Activated naive CD4-positive, alpha-beta T cell treated with Interleukin-2 at 50 U/mL for 16 hours (primary cell): ENCODE measurements at regions not wholly inside any gene's neighbourhood (a gene's known extent, or its start where the extent isn't known, plus 50 kb on each side); places are given as distances from the start of the nearest gene placed in this dataset.

Source experiments
- DNase-seq: peaks from one replicate; pipeline ENCODE4 v3.0.0-alpha.2; 2020

DNA sequence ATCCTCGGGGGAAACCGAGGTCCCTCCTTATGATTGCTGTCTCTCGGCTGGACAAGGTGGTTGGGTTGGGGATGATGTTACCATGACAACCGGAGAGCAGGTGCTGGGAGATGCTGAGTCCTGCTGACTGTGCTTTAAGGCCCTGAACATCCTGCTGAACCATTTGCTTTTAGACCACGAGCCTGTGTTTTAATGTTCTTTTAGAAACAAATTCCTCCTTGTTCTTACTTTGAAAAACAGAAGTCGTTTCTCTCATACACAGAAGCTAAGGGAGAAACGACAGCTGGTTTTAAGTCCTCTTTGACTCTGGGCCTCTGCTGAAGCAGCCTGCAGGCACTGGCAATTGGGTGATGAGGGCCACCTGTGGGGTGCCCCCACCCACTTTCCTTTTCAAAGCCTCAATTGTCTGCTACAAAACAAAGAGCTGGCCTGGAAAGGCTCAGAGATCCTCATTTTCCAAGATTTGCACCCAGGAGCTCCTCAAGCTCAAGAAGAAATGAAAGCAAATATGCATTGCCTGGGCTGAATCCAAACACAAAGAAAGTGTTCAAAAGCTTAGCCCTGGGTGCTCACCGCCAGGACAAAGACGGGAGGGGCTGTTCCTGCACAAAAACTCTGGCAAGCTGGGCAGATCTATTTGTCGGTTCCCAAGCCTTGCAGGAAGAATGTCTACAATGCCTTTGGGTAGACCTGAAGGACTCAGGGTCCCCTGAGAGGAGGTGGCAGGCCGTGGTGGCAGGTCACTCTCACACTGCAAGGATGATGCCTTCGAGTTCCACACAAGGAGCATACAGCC lies 90.0 kb upstream of the CLMN start:
- DNase-seq, result no peak

DNA sequence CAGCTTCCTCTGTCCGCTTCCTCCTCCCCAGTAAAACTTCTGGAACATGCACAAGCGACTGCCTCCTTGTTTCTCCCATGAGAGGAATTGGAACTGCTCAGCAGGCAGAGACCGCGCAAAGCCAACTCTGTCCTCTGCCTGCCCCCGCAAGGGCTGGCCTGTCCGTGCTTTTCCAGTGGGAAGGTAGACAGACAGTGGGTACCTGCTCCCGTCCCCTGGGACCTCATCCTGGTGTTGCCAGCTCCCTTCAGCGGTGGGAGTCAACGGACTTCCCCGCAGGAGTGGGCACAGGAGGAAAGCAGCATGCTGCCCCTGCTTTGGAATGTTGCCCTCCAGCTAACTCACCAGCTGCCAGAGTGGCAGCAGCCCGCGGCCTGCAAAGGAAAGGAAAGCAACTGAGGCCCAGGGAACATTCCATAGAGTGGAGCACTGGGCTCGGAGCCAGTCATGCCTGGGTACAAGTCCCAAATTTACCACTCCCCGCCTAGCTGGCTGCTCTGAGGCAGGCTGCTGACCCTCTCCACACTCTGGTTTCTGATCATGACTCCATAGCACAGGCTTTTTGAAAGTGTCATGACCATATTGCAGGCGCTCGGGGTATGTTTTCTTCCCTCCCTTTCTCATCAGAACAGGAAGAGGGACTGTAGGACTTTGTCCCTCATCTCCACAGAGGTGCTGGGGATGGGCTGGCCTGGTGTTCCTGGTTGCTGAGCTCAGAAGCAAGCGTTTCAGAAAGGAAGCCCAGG lies 89.2 kb upstream of the CLMN start:
- no peak for DNase-seq

DNA sequence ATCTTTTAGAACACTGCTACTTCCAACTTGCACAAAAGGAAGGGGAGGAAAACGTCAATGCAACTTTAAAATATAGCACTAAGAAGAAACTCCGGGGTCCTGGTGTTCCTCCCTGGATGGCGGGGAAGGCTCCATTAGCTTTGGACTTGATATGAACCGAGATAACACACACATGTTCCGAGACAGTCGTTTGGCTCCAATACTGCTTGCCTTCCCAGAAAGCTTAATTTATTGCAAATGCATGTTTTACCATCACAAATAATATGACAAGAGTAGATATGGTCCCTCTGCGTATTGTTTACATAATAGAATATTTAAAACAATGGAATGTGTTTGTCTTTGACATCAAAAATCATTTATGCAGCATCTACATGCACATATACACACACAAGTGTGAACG lies 87.6 kb upstream of the CLMN start:
- no peak for DNase-seq

DNA sequence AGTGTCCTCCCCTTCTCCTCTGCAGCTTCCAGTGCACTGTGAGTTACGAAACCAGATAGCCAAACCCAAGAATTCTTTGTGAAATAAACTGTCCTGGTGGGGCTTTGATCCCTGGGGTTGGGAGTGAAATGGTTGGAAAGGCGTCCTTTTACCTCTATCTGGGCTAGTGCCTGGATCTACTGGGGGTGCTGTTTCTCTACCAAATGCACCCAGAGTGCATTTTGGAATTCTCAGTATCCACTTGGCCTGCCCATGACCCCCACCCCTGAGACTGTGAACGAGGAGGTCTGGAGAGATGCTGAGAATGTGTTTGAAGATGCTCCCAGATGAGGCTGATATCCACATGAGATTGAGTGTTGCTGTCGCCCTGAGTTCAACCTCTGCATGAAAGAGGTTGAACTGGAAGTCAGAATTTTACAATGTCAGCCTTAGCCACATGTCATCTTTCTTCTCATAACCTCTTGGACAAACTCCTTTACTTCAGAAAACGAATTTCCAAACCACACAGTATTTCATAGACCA lies 87.1 kb upstream of the CLMN start:
- no peak for DNase-seq

DNA sequence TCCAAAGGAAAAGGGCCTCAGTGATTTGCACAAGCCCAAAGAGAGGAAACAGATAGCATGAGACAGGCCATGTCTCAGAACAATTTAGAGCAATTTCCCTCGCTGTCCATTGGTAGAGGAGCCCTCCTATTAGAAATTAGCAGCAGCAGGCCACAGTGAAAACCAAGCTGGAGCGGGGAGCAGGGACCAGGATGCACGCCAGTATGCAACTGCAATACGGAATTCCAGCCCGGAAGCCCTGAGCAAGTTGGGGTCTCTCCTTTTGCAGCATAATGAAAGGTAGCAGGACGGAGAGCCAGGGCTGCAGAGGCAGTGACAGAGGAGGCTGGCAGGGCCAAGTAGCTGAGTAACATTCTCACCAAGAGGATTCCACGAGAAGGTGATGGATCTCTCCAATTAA lies 84.9 kb upstream of the CLMN start:
- no peak for DNase-seq

DNA sequence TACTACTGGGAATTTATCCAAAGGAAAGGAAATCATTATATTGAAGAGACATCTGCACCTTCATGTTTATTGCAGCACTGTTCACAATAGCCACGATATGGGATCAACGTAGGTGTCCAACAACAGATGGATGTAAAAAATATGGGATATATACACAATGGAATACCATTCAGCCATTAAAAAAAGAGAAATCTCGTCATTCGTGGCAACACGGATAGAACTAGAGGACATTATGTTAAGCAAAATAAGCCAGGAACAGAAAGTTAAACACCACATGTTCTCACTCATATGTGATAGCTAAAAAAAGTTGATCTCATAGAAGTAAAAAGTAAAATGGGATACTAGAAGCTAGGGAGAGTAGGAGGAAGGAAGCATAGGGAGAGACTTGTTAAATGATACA lies 82.9 kb upstream of the CLMN start:
- no peak for DNase-seq

DNA sequence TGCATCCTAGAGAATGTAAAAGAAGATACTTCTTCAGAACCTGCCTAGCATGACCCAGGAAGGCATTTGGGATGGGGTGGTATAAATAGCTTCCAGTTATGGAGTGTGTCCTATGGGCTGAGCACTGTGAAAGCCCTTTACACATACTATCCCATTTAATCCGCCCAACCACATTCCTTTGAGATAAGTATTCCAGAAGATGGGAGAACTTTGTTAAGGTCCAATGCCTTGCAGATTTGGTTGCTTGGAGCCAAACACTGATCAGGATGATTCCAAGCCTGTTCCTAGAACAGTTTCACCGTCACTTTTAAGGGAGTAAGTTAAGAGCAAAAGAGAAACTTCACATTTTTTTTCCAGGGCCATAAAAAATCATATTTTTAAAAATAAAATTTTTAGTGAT lies 82.5 kb upstream of the CLMN start:
- DNase-seq, result no peak

DNA sequence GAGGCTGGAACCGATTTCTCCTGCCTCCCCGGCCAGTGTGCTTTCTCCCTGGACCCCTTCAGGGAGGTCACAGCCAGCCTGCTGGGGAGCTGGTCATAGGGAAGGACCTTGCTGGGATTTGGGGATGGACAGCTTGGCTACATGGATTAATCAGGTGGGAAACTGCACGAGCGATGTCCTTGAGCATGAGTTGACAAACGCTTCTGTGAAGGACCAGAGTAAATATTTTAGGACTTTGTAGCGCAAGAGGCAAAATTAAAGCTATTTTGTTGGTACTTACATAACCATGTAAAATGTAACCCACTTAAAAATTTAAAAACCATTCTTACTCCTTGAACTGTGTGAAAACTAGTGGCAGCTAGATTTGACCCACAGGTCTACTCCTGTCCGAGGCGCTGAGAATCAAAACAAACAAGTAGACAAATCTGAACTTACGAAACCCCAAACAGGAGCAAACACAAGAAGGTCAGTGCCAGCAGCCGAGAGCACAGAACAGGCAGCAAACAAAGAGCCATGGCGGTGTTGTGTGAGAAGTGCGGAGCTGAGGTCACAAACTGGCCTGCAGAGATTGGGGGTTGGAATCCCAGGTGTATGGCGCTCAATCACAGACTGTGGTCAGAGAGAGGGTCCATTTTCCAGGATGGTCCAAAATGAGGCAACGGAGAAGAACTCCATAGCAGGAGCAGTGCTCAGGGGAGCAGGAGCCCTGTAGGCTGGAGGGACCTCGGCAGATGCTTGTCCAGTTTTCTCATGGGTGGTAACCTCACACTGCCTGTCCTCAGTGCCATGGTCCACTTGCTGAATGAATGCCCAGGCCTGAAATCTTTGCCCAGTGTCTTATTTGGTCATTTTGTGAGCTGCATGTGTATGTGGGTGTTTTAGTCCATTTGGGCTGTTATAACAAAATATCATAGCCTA lies 79.2 kb upstream of the CLMN start:
- no peak for DNase-seq

DNA sequence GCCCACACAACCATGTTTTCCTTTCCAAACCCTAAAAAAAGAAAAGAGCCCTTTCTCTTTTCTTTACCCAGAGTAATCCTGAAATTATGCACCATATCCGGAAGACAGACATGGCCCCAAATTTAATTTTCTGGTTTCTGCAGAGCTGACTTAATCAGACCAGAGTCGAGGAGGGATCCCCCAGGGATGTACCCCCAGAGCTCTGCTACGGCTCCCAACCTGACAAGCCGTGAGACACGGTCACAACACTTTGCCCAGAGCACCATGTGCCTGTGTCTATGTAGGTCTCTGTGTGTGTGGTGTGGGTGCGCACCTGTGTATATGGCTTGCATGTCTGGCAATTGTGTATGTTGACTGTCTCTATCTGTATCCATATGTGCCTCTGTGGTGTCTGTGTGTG lies 77.6 kb upstream of the CLMN start:
- no peak for DNase-seq

DNA sequence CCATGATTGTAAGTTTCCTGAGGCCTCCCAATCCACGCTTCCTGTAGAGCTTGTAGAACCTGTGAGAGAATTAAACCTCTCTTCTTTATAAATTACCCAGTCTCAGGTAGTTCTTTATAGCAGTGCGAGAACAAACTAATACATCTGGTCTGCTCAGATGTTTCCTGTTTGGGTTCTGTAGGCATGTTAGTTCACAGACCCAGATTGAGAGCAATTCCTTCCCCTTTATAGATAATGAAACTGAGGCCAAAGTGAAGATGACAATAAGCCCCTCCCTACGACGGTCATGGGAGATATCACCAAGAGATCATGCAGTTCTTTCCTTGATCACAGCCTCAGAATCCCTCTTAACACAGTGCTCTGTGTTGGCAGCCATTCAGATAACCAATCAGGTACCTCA lies 76.5 kb upstream of the CLMN start:
- no peak for DNase-seq

DNA sequence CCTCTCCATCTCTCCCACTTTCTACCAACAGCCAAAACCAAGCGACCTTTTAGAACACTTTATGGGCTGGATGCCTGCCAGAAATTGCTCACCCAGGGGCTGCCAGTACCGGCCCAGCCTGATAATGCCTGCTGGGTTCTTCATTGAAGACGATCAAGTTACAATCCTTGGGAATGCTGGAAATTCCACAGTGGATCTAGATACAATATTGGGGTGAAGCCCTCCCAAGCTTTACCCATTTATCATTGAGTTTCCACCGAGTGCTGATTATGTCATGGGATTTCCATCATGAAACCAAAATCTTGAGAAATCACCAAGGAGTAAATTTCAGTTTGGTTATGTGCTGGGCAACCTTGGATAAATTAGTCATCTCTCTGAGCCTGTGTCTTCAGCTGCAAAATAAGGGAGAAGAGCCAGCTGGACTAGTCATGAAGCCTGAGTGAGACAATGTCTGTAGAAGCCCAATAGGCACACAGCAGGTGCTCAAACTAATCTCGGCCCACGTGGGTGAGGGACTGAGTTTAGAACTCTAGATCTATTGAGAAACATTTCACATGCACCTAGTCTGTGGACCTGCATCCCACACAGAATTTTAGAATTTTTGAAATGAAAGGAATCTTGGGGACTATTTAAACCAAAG lies 75.5 kb upstream of the CLMN start:
- no peak for DNase-seq

DNA sequence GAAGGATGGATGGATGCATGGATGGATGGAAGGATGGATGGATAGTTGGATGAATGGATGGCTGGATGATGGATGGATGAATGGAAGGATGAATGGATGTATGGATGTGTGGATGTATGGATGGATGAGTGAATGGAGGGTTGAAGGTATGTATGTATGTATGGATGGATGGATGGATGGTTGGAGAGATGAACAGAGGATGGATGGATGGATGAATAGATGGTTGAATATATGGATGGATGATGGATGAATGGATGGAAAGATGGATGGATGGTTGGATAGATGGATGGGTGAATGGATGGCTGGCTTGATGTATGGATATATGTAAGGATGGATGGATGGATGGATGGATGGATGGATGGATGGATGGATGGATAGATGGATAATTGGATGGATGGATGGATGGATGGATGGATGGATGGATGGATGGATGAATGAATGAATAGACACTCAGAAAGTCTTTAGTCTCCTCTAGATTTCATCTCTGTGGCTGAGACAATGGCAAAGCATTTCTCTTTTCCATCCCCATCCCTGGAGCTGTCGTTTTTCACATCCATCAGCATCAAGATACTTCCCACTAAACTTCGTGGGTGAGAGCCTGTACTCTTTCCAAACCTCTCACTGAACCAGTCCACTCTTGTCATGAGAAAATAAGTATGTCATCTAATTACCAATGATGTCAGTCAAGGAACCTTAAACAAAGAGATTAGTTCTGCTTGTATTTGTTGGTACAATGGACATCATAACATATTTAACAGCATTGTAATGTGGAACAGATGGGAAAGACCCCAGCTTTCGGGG lies 74.8 kb upstream of the CLMN start:
- DNase-seq, result no peak

DNA sequence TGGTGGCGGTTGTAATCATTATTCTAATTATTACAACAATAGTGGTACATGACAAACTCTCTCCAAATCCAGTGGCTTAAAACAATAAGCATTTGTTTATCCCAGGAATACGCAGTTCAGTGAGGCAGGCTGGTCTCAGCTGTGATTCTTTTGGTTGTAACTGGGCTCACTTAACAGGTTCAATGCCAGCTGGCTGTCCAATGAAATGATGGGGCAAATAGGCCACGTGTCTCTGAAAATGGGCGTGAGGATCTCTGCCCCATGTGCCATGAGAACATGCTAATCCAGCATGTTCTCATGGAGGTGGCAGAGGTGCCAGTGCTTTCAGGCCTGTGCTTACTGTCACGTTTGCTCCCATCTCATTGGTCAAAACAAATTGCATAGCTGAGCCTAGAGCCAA lies 73.1 kb upstream of the CLMN start:
- DNase-seq, result no peak

DNA sequence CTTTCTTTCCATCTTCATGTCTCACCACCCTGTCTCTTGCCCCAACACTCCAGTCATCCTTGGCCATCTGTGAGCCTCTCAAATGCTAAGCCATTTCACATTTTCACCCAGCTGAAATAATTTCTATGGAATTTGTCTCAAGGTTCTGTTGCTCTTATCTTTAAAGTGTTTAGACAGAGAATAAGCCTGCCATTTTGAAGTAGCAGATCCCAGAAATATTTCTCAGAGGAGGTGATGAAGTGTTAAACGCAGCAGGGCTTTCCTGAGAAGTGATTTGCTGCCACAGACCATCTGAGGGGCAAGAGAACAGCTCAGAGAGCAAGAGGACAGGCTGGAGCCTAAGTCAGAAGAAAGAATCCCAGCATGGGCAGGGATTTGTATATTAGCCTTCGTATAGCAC lies 71.6 kb upstream of the CLMN start:
- DNase-seq, result no peak

DNA sequence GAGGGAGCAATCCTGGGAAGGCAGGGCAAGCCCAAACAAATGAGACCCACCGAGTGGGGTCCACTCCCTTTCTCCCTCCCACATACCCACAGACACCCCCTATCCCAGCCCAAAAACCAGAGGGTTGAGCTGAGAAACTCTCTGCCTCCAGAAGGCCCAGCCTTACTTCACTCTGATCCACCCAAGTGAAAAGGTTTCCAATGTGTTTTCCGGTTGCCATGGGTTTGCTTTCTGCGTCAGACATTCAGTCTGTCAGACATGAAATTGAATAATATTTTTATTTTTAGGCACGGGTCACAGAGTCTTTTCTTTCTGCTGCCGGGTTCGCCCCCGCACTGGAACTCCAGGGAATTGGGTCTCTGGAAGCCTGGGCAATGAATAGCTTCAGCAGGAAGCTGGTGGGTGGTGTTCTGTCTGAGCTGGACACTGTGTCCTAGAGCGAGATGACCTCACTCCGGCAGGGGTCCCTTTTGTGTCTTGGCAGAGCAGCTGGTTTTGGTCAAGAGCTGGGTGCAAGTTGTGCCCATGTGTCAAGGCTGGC lies 69.8 kb upstream of the CLMN start:
- DNase-seq, result no peak

DNA sequence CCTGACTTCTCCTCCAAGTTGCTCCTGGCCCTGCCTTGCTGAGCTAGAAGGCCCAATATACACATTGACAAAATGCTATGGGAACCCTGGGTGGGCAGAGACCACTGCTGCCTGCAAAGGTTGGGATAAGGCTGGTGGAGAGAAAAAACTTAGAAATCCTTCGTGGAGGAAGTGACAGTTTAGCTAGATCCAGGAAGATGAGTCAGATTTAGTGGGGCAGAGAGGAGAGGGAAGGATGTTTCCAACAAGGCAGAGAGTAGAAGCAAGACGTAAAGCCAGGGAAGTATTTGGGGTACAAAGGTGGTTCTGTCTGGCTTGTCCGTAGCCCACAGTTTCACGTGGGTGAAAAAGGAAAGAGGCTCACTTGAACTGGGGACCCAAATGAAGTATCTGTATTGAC lies 69.0 kb upstream of the CLMN start:
- no peak for DNase-seq

DNA sequence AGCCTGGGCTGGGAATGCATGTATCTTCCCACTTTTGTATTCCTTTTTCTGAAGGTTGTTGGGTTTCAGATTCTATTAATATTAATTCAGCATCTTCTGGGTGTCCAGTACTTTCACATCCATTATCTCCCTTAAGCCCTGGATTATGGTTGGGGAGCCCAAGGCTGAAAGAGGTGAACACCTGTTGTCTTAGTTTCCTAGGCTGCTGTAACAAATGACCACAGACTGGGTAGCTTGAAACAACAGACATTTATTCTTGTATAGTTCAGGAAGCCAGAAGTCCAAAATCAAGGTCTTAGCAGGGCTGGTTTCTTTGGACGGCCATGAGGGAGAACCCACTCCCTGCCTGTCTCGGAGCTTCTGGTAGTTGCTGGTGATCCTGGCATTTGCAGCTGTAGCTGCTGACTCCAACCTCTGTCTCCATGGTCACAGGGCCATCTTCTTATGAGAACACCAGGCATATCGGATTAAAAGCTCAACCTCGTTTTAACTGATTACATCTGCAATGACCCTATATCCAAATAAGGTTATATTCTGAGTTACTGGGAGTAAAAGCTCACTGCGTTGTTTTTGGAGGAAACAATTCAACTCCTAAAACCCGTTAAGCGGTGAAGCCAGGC lies 68.2 kb upstream of the CLMN start:
- no peak for DNase-seq

DNA sequence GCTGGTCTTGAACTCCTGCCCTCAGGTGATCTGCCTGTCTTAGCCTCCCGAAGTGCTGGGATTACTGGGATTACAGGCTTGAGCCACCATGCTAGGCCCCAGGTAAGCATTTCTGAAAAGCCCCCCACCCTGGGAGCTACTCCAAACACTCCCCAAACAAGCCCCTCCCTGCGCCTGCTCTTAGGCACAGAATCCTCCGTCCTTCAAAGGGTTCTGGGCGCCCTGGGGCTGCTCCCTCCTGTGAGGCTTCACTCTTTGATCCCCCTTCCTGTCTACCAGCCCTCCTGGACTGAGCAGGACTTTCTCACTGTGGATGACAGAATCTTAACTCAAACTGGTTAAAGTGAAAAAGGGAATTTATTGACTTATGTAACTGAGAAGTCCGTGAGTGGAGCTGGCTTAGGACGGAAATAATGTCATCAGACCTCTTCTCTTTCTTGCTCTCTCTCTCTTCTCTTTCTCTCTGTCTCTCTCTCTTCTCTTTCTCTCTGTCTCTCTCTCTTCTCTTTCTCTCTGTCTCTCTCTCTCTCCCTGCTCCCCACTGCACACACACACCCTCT lies 66.9 kb upstream of the CLMN start:
- DNase-seq, result no peak

DNA sequence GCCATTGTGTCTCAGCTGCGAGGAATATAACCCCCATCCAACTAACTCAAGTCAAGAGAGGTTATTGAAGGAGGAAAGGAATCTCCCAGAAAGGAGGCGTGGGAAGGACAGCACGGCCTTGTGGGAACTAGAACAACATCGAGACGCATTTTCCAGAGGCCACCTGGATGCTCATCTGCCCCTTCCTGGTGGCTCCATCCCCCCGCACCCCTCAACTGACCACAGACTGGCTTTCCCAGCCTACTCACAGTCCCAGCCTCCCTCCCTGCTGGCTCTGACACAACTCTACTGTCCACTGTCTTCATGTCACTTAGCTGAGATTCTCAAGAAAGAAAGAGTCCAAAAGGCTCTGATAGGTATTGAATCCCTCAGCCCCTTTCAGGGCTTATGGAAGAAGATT lies 66.0 kb upstream of the CLMN start:
- DNase-seq, result no peak

DNA sequence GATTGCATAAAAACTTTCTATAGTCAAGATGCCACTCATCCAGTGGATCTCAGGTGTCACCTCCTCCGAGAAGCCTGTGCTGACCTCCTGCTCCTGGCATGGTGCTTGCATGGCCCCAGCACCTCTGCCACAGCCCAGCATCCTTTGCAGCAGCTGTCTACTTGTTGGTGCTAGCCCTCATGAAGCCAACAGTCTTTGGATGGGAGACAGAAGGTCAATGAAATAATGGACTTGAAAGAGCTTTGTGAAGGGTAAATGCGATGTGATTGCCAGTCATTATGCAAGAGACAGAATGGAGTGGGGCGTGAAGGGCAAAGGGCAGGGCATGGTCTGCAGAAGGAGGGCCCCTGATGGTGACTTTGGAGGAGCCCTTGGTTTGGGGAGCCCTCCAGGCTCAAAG lies 63.0 kb upstream of the CLMN start:
- no peak for DNase-seq

DNA sequence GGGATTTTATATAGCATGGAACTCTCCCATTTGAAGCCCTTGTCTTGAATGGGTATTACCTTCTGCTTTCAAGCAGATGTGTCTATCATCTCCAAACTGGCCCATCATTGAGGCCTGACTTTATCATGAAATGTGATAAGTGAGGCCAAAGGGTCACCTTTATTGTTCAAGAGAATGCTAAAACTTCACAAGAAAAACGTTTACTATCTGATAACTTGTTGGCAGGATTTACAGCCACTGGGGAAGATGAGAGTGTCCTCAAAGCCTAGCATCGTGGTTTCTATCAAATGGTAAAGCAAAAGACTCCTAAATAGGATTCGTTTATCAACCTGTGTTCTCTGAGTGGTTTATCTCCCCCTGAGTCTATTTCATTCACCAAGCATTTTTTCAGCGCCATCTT lies 62.0 kb upstream of the CLMN start:
- no peak for DNase-seq
